Gastrocnemius medialis (tissue), 4 donors: ENCODE measurements at regions not wholly inside any gene's neighbourhood (a gene's known extent, or its start where the extent isn't known, plus 50 kb on each side); places are given as distances from the start of the nearest gene placed in this dataset.

ENCODE experiments used
- ATAC-seq, 2 donors: fragments of 150-250 bp; one replicate each; pipeline ENCODE4 v1.9.1; 2016
- DNase-seq, 2 donors: peaks; one replicate each; pipeline ENCODE4 v3.0.0-alpha.2; 2019
- H3K27ac ChIP-seq, 4 donors: fragments of 200-600 bp; sonication (generic); 1 replicate in 1 of 4; 2 replicates in 3 of 4; pipeline ENCODE4 v1.5.1; 2016 to 2018; ENCODE audit warnings: mild to moderate bottlenecking in 2 of 4, moderate library complexity in 1 of 4
- H3K27me3 ChIP-seq, 3 donors: fragments of 200-600 bp; sonication (generic) in 2 of 3; 1 replicate in 1 of 3; 2 replicates in 2 of 3; pipeline versions ENCODE4 v1.5.1 to v1.6.0; 2016 to 2019; ENCODE audit warnings: mild to moderate bottlenecking in 1 of 3, moderate library complexity in 1 of 3
- H3K36me3 ChIP-seq, 2 donors: fragments of 200-600 bp; sonication (generic) in 1 of 2; one replicate each; pipeline ENCODE4 v1.5.1; 2017 to 2018
- H3K4me1 ChIP-seq, 2 donors: fragments of 200-600 bp; sonication (generic) in 1 of 2; one replicate each; pipeline ENCODE4 v1.5.1; 2016 to 2017; ENCODE audit warnings: mild to moderate bottlenecking in 2 of 2
- H3K4me3 ChIP-seq, 4 donors: fragments of 200-600 bp; sonication (generic) in 3 of 4; 1 replicate in 1 of 4; 2 replicates in 3 of 4; pipeline ENCODE4 v1.5.1; 2016 to 2019; ENCODE audit warnings: mild to moderate bottlenecking in 2 of 4
- H3K9me3 ChIP-seq, 3 donors: fragments of 200-600 bp; sonication (generic) in 2 of 3; 1 replicate in 1 of 3; 2 replicates in 2 of 3; pipeline ENCODE4 v1.5.1; 2016 to 2019
- CTCF ChIP-seq, 5 experiments: fragments of 450-650 bp in 3 of 5; fragments of 200-600 bp in 2 of 5; sonication (generic) in 2 of 5; IDR thresholded peaks in 4 of 5; conservative IDR thresholded peaks in 1 of 5; 1 replicate in 4 of 5; 2 replicates in 1 of 5; pipeline ENCODE4 v1.5.1; 2016 to 2019; ENCODE audit warnings: antibody characterized with exemption in 5 of 5, mild to moderate bottlenecking in 3 of 5, moderate library complexity in 3 of 5
- POLR2A ChIP-seq, 2 donors: fragments of 450-650 bp; IDR thresholded peaks; one replicate each; pipeline ENCODE4 v1.6.1; 2017; ENCODE audit warnings: antibody characterized with exemption in 2 of 2, mild to moderate bottlenecking in 2 of 2, moderate library complexity in 2 of 2
- in situ Hi-C, 4 donors: fragments of 200-750 bp; cut with MboI; loops; one replicate each; pipeline versions ENCODE4 v1.15.0 to v1.8.0; 2017; ENCODE audit warnings: low sequenced_read_pairs in 4 of 4
- intact Hi-C: fragments of 100-400 bp; cut with DNase I; formaldehyde crosslinking; loops from one replicate; pipeline ENCODE4 v1.15.1; 2023; ENCODE audit warnings: low total_unique reads

GRCh38 chr11:129636926-129637325, 178.7 kb upstream of the TMEM45B start:
- ATAC-seq (no peak), DNase-seq (no peak)
- Histone ChIP-seq H3K27ac (no peak overlapping the region), H3K4me3 (no peak overlapping the region), H3K9me3 (no peaks in the 10 kb centered on the region), H3K36me3 (no peaks in the 10 kb centered on the region), H3K4me1 (no peaks in the 10 kb centered on the region), H3K27me3 (no peaks in the 10 kb centered on the region)
- in situ Hi-C loops (no loop called here), intact Hi-C loops (no loop called here)
- TF ChIP-seq CTCF (IDR thresholded peaks at IDR 0.05 in 4 of 5, conservative IDR thresholded peaks at IDR 0.05 in 1 of 5) (no peak), POLR2A (IDR thresholded peaks at IDR 0.05) (no peak)

GRCh38 chr11:129637473-129637872, 178.2 kb upstream of the TMEM45B start:
- TF ChIP-seq POLR2A (IDR thresholded peaks at IDR 0.05), result no peak
- Histone ChIP-seq H3K36me3 (no peaks in the 10 kb centered on the region), H3K4me1 (no peaks in the 10 kb centered on the region), H3K4me3 (no peak overlapping the region), H3K9me3 (no peaks in the 10 kb centered on the region), H3K27ac (no peak overlapping the region), H3K27me3 (no peaks in the 10 kb centered on the region)
- DNase-seq, result no peak
- in situ Hi-C loops (no loop called here), intact Hi-C loops (no loop called here)
- ATAC-seq, result no peak

GRCh38 chr11:129637983-129638776, 177.5 kb upstream of the TMEM45B start:
- ATAC-seq (no peak), DNase-seq (no peak)
- in situ Hi-C loops (no loop called here), intact Hi-C loops (no loop called here)
- Histone ChIP-seq H3K27me3 (no peaks in the 10 kb centered on the region), H3K36me3 (no peaks in the 10 kb centered on the region), H3K27ac (no peak overlapping the region), H3K9me3 (no peaks in the 10 kb centered on the region), H3K4me3 (no peak overlapping the region), H3K4me1 (no peaks in the 10 kb centered on the region)
- TF ChIP-seq CTCF (IDR thresholded peaks at IDR 0.05 in 4 of 5, conservative IDR thresholded peaks at IDR 0.05 in 1 of 5) (no peak), POLR2A (IDR thresholded peaks at IDR 0.05) (no peak)

DNA sequence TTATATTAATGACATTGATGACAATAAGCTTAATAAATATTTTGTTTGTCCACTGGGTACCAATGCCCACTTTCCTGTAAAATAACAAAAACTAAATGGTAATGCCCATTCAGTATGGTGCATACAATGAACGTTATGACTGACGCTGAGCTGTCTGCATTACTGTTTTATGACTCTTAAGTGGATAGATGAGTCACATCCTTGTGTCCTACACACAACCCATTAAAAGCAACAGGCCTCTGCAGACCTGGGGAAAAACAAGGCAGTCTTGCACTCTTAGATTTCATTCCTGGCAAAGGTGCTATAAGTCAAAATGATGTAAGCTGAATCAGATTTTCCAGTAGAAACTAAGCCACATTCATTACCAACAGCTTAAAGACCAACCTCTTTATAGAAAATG, 176.3 kb upstream of the TMEM45B start:
- DNase-seq (no peak), ATAC-seq (no peak)
- Histone ChIP-seq H3K36me3 (no peaks in the 10 kb centered on the region), H3K27ac (no peak overlapping the region), H3K4me3 (no peak overlapping the region), H3K27me3 (no peaks in the 10 kb centered on the region), H3K4me1 (no peaks in the 10 kb centered on the region), H3K9me3 (no peaks in the 10 kb centered on the region)
- intact Hi-C loops (no loop called here), in situ Hi-C loops (no loop called here)
- TF ChIP-seq POLR2A (IDR thresholded peaks at IDR 0.05), result no peak
- no peak for TF ChIP-seq CTCF (IDR thresholded peaks at IDR 0.05 in 4 of 5, conservative IDR thresholded peaks at IDR 0.05 in 1 of 5)

- intact Hi-C loops, result no loop called here
- no peak overlapping the region for H3K27ac ChIP-seq
- H3K4me1 ChIP-seq, result no peaks in the 10 kb centered on the region
- H3K4me3 ChIP-seq, result no peak overlapping the region
- in situ Hi-C loops, result no loop called here
- H3K9me3 ChIP-seq, result no peaks in the 10 kb centered on the region
- TF ChIP-seq CTCF (IDR thresholded peaks at IDR 0.05 in 4 of 5, conservative IDR thresholded peaks at IDR 0.05 in 1 of 5) (no peak), POLR2A (IDR thresholded peaks at IDR 0.05) (no peak)
- DNase-seq, result no peak
- ATAC-seq, result no peak
- no peaks in the 10 kb centered on the region for H3K36me3 ChIP-seq
- H3K27me3 ChIP-seq, result no peaks in the 10 kb centered on the region
These were observed 175.0 kb upstream of the TMEM45B start for GRCh38 chr11:129640671-129641070.
